Heart left ventricle (tissue), 16 donors: ENCODE measurements at regions not wholly inside any gene's neighbourhood (a gene's known extent, or its start where the extent isn't known, plus 50 kb on each side); places are given as distances from the start of the nearest gene placed in this dataset.

Experiments
- ATAC-seq, 4 donors: fragments of 200-7000 bp; cut with Tn5 transposase; one replicate each; pipeline ENCODE4 v1.9.1; 2020 to 2022; ENCODE audit warnings: moderate library complexity in 4 of 4, mild to moderate bottlenecking in 3 of 4, moderate number of reproducible peaks in 1 of 4
- DNase-seq, 5 donors: peaks; one replicate each; pipeline ENCODE4 v3.0.0-alpha.2; 2020
- H3K27ac ChIP-seq, 12 donors: fragments of 200-600 bp; sonication (generic) in 4 of 12; one replicate each; pipeline versions ENCODE4 v1.5.0 to v1.8.0; 2016 to 2022; ENCODE audit warnings: mild to moderate bottlenecking in 2 of 12
- H3K27me3 ChIP-seq, 9 donors: fragments of 200-600 bp; sonication (generic) in 2 of 9; one replicate each; pipeline versions ENCODE4 v1.5.1 to v1.8.0; 2016 to 2022; ENCODE audit warnings: mild to moderate bottlenecking in 3 of 9
- H3K36me3 ChIP-seq, 9 donors: fragments of 200-600 bp; sonication (generic) in 2 of 9; one replicate each; pipeline versions ENCODE4 v1.5.0 to v1.8.0; 2018 to 2022; ENCODE audit warnings: mild to moderate bottlenecking in 2 of 9
- H3K4me1 ChIP-seq, 12 donors: fragments of 200-600 bp; sonication (generic) in 4 of 12; one replicate each; pipeline versions ENCODE4 v1.5.0 to v1.8.0; 2016 to 2022; ENCODE audit warnings: mild to moderate bottlenecking in 3 of 12
- H3K4me3 ChIP-seq, 12 donors: fragments of 200-600 bp; sonication (generic) in 4 of 12; one replicate each; pipeline versions ENCODE4 v1.5.0 to v1.8.0; 2017 to 2022; ENCODE audit warnings: mild to moderate bottlenecking in 9 of 12, moderate library complexity in 4 of 12
- H3K9me3 ChIP-seq, 12 donors: fragments of 200-600 bp; sonication (generic) in 4 of 12; one replicate each; pipeline versions ENCODE4 v1.5.0 to v1.8.0; 2016 to 2022; ENCODE audit warnings: mild to moderate bottlenecking in 1 of 12
- CTCF ChIP-seq, 12 donors: fragments of 200-600 bp; sonication (generic) in 4 of 12; IDR thresholded peaks; one replicate each; pipeline versions ENCODE4 v1.5.0 to v1.8.0; 2018 to 2022; ENCODE audit warnings: antibody characterized with exemption in 12 of 12, mild to moderate bottlenecking in 5 of 12
- POLR2A ChIP-seq, 2 donors: fragments of 450-650 bp; IDR thresholded peaks; one replicate each; pipeline ENCODE4 v1.6.1; 2017; ENCODE audit warnings: antibody characterized with exemption in 2 of 2, mild to moderate bottlenecking in 2 of 2, moderate library complexity in 2 of 2
- WGBS, 4 donors: extraction: QIAGEN DNeasy Blood & Tissue Kit in 2 of 4; methylation state at CpG; one replicate each; pipeline versions ENCODE4 v1.1.5 to v1.1.7; 2013 to 2018; 5-methylcytosine and 5-hydroxymethylcytosine counted together
- intact Hi-C, 10 donors: fragments of 100-400 bp; cut with DNase I; formaldehyde crosslinking; loops; one replicate each; pipeline versions ENCODE4 v1.11.1 to v1.14.2; 2022
- donor health status: ischemic (EF 13 %, LVEDD 7.1; RV severe dilation, severe dysfunction).
- donor health status: healthy with polysubstance abuse.
- donor health status: DM: no; HTN: yes; CAD: no.
- donor health status: DM: no; HTN: no; CAD: no.
- donor health status: ischemic (EF 25% LVEDD 6.9; RV normal size, moderate dysfunction).
- donor health status: ischemic (EF 25% LVEDD 5.7; RV mildly dilated, moderate dysfunction).
- donor health status: healthy.
- donor health status: DM: yes; HTN: yes; CAD: no.
- donor health status: ischemic (EF 35%, LVEDD 5.7; RV mildly dilated, moderate dysfunction).
- donor health status: nonischemic (EF 11% LVEDD 7.7; RV severe dilation, severe dysfunction).
- donor health status: DM: yes; HTN: yes; CAD: no.
- donor health status: PGD.
- donor health status: ischemic (EF 29% LVEDD 5.4; RV normal size, mild dysfunction).
- donor health status: nonischemic (EF 23%, LVEDD 6.1; RV moderate dilation, normal function).

GRCh38 chr11:116108161-116108560 is 603.9 kb upstream of the CADM1 start:
- DNase-seq (no peak), ATAC-seq (no peak)
- 69 to 77% (median 74%) methylated on average over 2 of the region's 2 CpGs for WGBS, 4 donors
- H3K4me3 ChIP-seq: no peak overlapping the region
- no peaks in the 10 kb centered on the region for H3K27me3 ChIP-seq
- peaks cover 0 to 4% (median 0%) of the 10 kb centered on the region in 12 donors for H3K9me3 ChIP-seq
- peaks cover 0 to 4% (median 0%) of the 10 kb centered on the region in 12 donors for H3K4me1 ChIP-seq
- TF ChIP-seq CTCF (IDR thresholded peaks at IDR 0.05) (no peak), POLR2A (IDR thresholded peaks at IDR 0.05) (no peak)
- H3K27ac ChIP-seq: no peak overlapping the region
- intact Hi-C loops: no loop called here
- H3K36me3 ChIP-seq: no peaks in the 10 kb centered on the region

- TF ChIP-seq CTCF (IDR thresholded peaks at IDR 0.05): no peak
- TF ChIP-seq POLR2A (IDR thresholded peaks at IDR 0.05): no peak
- intact Hi-C loops: no loop called here
- ATAC-seq: no peak
- no peaks in the 10 kb centered on the region for H3K9me3 ChIP-seq
- 56 to 78% (median 72%) methylated on average over 3 of the region's 3 CpGs for WGBS, 4 donors
- peaks cover 0 to 4% (median 0%) of the 10 kb centered on the region in 12 donors for H3K4me1 ChIP-seq
- H3K27me3 ChIP-seq: no peaks in the 10 kb centered on the region
- no peak overlapping the region for H3K4me3 ChIP-seq
- no peaks in the 10 kb centered on the region for H3K36me3 ChIP-seq
- no peak overlapping the region for H3K27ac ChIP-seq
- DNase-seq: no peak
These were observed 603.0 kb upstream of the CADM1 start for GRCh38 chr11:116107229-116107628.

DNA sequence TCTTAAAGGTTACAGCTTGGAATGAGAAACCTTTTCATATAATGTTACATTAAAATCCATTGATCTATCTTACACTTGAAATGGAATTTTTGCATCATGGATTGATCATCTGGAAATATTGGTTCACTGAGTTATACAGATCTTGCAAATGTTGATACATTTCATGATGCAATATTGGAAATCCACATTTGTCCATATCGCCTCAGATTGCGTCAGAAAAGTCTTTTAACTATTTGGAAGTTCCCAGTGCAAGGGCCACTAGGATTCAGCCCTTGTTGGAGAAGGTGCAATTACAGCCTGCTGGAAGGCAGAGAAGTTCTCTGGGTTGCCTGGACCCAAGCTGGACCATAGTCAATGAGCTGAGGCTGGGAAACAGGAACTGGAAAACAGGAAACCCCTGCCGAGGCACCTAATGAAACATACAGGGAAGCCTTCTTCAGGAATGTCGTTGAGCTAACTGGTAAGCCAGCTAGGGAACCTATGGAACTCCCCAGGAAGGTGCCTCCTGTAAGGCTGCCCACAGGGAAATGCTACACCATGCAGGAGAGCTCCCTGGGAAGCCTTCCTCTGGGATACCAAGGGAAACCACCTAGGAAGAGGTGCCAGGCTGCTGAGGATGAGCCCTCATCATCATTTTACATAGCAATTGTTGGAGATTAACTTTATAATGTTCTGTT is 600.4 kb upstream of the CADM1 start:
- intact Hi-C loops: no loop called here
- ATAC-seq: no peak
- Histone ChIP-seq H3K27ac (no peak overlapping the region), H3K4me3 (no peak overlapping the region), H3K27me3 (no peaks in the 10 kb centered on the region), H3K4me1 (no peaks in the 10 kb centered on the region), H3K36me3 (no peaks in the 10 kb centered on the region), H3K9me3 (no peaks in the 10 kb centered on the region)
- no peak for DNase-seq
- TF ChIP-seq POLR2A (IDR thresholded peaks at IDR 0.05): no peak
- no peak for TF ChIP-seq CTCF (IDR thresholded peaks at IDR 0.05)
- 70 to 75% (median 73%) methylated on average over 4 of the region's 4 CpGs for WGBS, 4 donors

GRCh38 chr11:116101902-116102301 is 597.7 kb upstream of the CADM1 start:
- Histone ChIP-seq H3K27ac (no peak overlapping the region), H3K36me3 (no peaks in the 10 kb centered on the region), H3K9me3 (no peaks in the 10 kb centered on the region), H3K4me3 (no peak overlapping the region), H3K4me1 (no peaks in the 10 kb centered on the region), H3K27me3 (peaks cover 0 to 7% (median 0%) of the 10 kb centered on the region in 9 donors)
- DNase-seq (no peak), ATAC-seq (no peak)
- intact Hi-C loops: no loop called here
- no peak for TF ChIP-seq POLR2A (IDR thresholded peaks at IDR 0.05)
- TF ChIP-seq CTCF (IDR thresholded peaks at IDR 0.05): no peak
- WGBS, 4 donors: 77 to 84% (median 81%) methylated on average over 3 of the region's 3 CpGs
